OCI-LY1 (cell line): ENCODE measurements at regions not wholly inside any gene's neighbourhood (a gene's known extent, or its start where the extent isn't known, plus 50 kb on each side); places are given as distances from the start of the nearest gene placed in this dataset.

Experiments used
- CTCF ChIP-seq: fragments of 200-600 bp; sonication (generic), shearing (Covaris generic); IDR thresholded peaks from 2 replicates; pipeline ENCODE4 v1.5.1; 2017; ENCODE audit warnings: mild to moderate bottlenecking, antibody characterized with exemption, low read length, moderate library complexity, mixed read lengths
- EZH2 ChIP-seq: fragments of 200-600 bp; sonication (generic), shearing (Covaris generic); IDR thresholded peaks from 2 replicates; pipeline ENCODE4 v1.8.0; 2017; ENCODE audit warnings: borderline replicate concordance, mixed run types, mild to moderate bottlenecking, antibody characterized with exemption, low read length, moderate library complexity, mixed read lengths

- TF ChIP-seq EZH2 (no peak), CTCF (no peak)
Measured at GRCh38 chr2:181231886-181232621, 225.1 kb upstream of the ITGA4 start.
